ENCODE measurements at regions not wholly inside any gene's neighbourhood (a gene's known extent, or its start where the extent isn't known, plus 50 kb on each side); places are given as distances from the start of the nearest gene placed in this dataset.
"Not testable (repeated sequence)": the region's sequence is repeated elsewhere in the genome, so short reads cannot be mapped to it uniquely, and the experiment has no call there.

DNA sequence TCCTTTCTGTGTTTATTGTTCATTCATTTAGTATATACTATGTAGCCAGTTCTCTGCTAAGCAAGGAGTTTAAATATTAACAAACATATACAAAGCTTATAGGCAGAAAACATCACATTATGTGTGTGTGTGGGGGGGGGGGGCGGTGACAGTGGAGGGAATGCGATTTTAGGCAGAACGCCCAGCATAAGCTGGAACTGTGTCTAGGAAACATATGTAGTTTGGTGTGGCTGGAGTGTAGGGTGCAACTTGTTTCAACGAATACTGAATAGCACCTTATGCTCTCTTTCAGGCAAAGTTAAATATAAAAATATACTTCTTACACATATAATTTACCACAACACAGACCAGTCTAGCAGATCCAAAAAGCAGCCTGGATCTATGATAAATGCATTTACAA lies 980.6 kb downstream of the SLC6A15 start:
- H3K36me3 ChIP-seq (ENCODE audit: control insufficient read depth, insufficient read depth, low read length): no peaks in the 10 kb centered on the region
- H2BK5ac ChIP-seq (ENCODE audit: low read length): no peak overlapping the region
- no peak overlapping the region for H3K23ac ChIP-seq (ENCODE audit: low read length)
- no peak overlapping the region for H2AK5ac ChIP-seq (ENCODE audit: low read length)
- no peak overlapping the region for H4K8ac ChIP-seq (ENCODE audit: low read depth, low read length)
- no peak overlapping the region for H4K5ac ChIP-seq (ENCODE audit: low read length)
- H3K27ac ChIP-seq (ENCODE audit: low read depth, low read length): no peak overlapping the region
- H2BK120ac ChIP-seq (ENCODE audit: low read depth, low read length): no peak overlapping the region
- H3K9ac ChIP-seq (ENCODE audit: low read length): no peak overlapping the region
- H3K56ac ChIP-seq (ENCODE audit: low read length): no peak overlapping the region
- no peak overlapping the region for H3K4me3 ChIP-seq (ENCODE audit: low read length)
- no peaks in the 10 kb centered on the region for H3K4me1 ChIP-seq (ENCODE audit: control insufficient read depth, low read depth, low read length)
- H3K4ac ChIP-seq (ENCODE audit: low read depth, low read length): no peak overlapping the region
- WGBS (ENCODE audit: extremely low coverage, insufficient coverage, low lambda C conversion rate): no CpG with 5 or more reads among the region's 4 CpGs
- no peak overlapping the region for H2BK15ac ChIP-seq (replicated peaks; ENCODE audit: low read depth)
- no peak for DNase-seq
- no peak overlapping the region for H3K18ac ChIP-seq (ENCODE audit: low read length)
- H3K27me3 ChIP-seq (ENCODE audit: insufficient read depth, low read length, poor library complexity): no peaks in the 10 kb centered on the region
- H3K4me2 ChIP-seq (ENCODE audit: low read length): no peak overlapping the region
- H3K79me1 ChIP-seq (ENCODE audit: low read length): no peaks in the 10 kb centered on the region
- no peaks in the 10 kb centered on the region for H3K79me2 ChIP-seq (ENCODE audit: control insufficient read depth, insufficient read depth, low read length)

- no peak overlapping the region for H2BK15ac ChIP-seq (replicated peaks; ENCODE audit: low read depth)
- H3K4me2 ChIP-seq (ENCODE audit: low read length): no peak overlapping the region
- no peak overlapping the region for H4K8ac ChIP-seq (ENCODE audit: low read depth, low read length)
- no peaks in the 10 kb centered on the region for H3K27me3 ChIP-seq (ENCODE audit: insufficient read depth, low read length, poor library complexity)
- no peaks in the 10 kb centered on the region for H3K4me1 ChIP-seq (ENCODE audit: control insufficient read depth, low read depth, low read length)
- no peak overlapping the region for H3K23ac ChIP-seq (ENCODE audit: low read length)
- H3K79me1 ChIP-seq (ENCODE audit: low read length): no peaks in the 10 kb centered on the region
- no peak overlapping the region for H2BK5ac ChIP-seq (ENCODE audit: low read length)
- H4K5ac ChIP-seq (ENCODE audit: low read length): no peak overlapping the region
- no peak overlapping the region for H3K27ac ChIP-seq (ENCODE audit: low read depth, low read length)
- H3K56ac ChIP-seq (ENCODE audit: low read length): no peak overlapping the region
- no peaks in the 10 kb centered on the region for H3K79me2 ChIP-seq (ENCODE audit: control insufficient read depth, insufficient read depth, low read length)
- no peak overlapping the region for H3K18ac ChIP-seq (ENCODE audit: low read length)
- H3K9ac ChIP-seq (ENCODE audit: low read length): no peak overlapping the region
- H3K4me3 ChIP-seq (ENCODE audit: low read length): no peak overlapping the region
- no peak overlapping the region for H2BK120ac ChIP-seq (ENCODE audit: low read depth, low read length)
- no peak overlapping the region for H3K4ac ChIP-seq (ENCODE audit: low read depth, low read length)
- H2AK5ac ChIP-seq (ENCODE audit: low read length): no peak overlapping the region
- no peak for DNase-seq
- no peaks in the 10 kb centered on the region for H3K36me3 ChIP-seq (ENCODE audit: control insufficient read depth, insufficient read depth, low read length)
These were observed 981.1 kb downstream of the SLC6A15 start for GRCh38 chr12:83931451-83931850.

DNA sequence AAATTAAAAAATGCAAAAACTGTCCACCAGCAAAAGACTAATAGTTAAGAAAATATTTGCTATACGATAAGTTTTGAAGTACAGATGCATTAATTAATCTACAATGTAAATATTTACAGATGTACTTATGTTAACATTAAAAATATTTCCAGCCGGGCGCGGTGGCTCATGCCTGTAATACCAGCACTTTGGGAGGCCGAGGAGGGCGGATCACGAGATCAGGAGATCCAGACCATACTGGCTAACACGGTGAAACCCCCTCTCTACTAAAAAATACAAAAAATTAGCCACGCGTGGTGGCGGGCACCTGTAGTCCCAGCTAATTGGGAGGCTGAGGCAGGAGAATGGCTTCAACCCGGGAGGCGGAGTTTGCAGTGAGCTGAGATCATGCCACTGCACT lies 982.8 kb downstream of the SLC6A15 start:
- not testable (repeated sequence) for H2AK5ac ChIP-seq (ENCODE audit: low read length); H3K56ac ChIP-seq (ENCODE audit: low read length); H3K4me1 ChIP-seq (ENCODE audit: control insufficient read depth, low read depth, low read length); H3K79me1 ChIP-seq (ENCODE audit: low read length); H3K9ac ChIP-seq (ENCODE audit: low read length); H2BK5ac ChIP-seq (ENCODE audit: low read length); H3K27me3 ChIP-seq (ENCODE audit: insufficient read depth, low read length, poor library complexity); H3K23ac ChIP-seq (ENCODE audit: low read length); H3K4ac ChIP-seq (ENCODE audit: low read depth, low read length); H3K4me3 ChIP-seq (ENCODE audit: low read length); H3K79me2 ChIP-seq (ENCODE audit: control insufficient read depth, insufficient read depth, low read length); H4K8ac ChIP-seq (ENCODE audit: low read depth, low read length); DNase-seq; H3K36me3 ChIP-seq (ENCODE audit: control insufficient read depth, insufficient read depth, low read length); H3K18ac ChIP-seq (ENCODE audit: low read length); H3K4me2 ChIP-seq (ENCODE audit: low read length); H3K27ac ChIP-seq (ENCODE audit: low read depth, low read length); H2BK120ac ChIP-seq (ENCODE audit: low read depth, low read length); H2BK15ac ChIP-seq (replicated peaks; ENCODE audit: low read depth); H4K5ac ChIP-seq (ENCODE audit: low read length)
- WGBS (ENCODE audit: extremely low coverage, insufficient coverage, low lambda C conversion rate): no CpG with 5 or more reads among the region's 13 CpGs

DNA sequence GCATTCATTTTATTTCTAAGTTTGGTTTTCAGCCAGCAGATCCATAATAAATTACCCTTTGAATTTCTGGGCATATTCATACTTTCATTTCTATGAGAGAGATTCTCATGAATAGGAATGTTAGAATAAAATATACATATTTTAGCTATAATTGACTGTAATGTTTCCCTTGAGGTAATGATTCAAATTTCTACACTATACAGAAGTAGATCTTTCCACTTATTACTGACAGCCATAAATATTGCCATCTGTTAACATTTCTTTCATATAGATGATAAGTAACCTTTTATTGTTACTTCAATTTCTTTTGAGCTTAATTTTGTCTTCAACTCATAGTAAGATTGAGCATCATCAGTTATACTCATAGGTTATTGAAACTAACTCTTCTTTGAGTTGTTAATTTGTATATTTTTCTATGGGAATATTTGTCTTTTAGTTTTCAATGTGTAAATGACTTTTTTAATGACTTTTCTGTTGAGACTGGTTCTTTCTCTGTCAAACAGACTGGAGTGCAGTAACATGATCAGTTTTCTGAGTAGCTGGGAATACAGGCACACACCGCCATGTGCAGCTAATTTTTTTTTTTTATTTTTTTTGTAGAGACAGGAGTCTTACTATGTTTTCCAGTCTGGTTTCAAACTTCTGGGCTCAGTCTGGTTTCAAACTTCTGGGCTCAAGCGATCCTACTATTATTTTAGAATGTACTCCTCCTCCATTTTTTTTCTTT lies 991.6 kb downstream of the SLC6A15 start:
- no peaks in the 10 kb centered on the region for H3K27me3 ChIP-seq (ENCODE audit: insufficient read depth, low read length, poor library complexity)
- H2AK5ac ChIP-seq (ENCODE audit: low read length): no peak overlapping the region
- H3K9ac ChIP-seq (ENCODE audit: low read length): no peak overlapping the region
- H3K56ac ChIP-seq (ENCODE audit: low read length): no peak overlapping the region
- no peaks in the 10 kb centered on the region for H3K79me2 ChIP-seq (ENCODE audit: control insufficient read depth, insufficient read depth, low read length)
- no peak overlapping the region for H3K4me3 ChIP-seq (ENCODE audit: low read length)
- no peaks in the 10 kb centered on the region for H3K4me1 ChIP-seq (ENCODE audit: control insufficient read depth, low read depth, low read length)
- no peak overlapping the region for H4K5ac ChIP-seq (ENCODE audit: low read length)
- no peak overlapping the region for H4K8ac ChIP-seq (ENCODE audit: low read depth, low read length)
- no peaks in the 10 kb centered on the region for H3K79me1 ChIP-seq (ENCODE audit: low read length)
- no peak overlapping the region for H3K27ac ChIP-seq (ENCODE audit: low read depth, low read length)
- no peak overlapping the region for H2BK5ac ChIP-seq (ENCODE audit: low read length)
- no peak overlapping the region for H2BK120ac ChIP-seq (ENCODE audit: low read depth, low read length)
- no peak overlapping the region for H3K4ac ChIP-seq (ENCODE audit: low read depth, low read length)
- WGBS (ENCODE audit: extremely low coverage, insufficient coverage, low lambda C conversion rate): no CpG with 5 or more reads among the region's 2 CpGs
- no peak overlapping the region for H3K18ac ChIP-seq (ENCODE audit: low read length)
- DNase-seq: no peak
- no peaks in the 10 kb centered on the region for H3K36me3 ChIP-seq (ENCODE audit: control insufficient read depth, insufficient read depth, low read length)
- H3K4me2 ChIP-seq (ENCODE audit: low read length): no peak overlapping the region
- H3K23ac ChIP-seq (ENCODE audit: low read length): no peak overlapping the region
- no peak overlapping the region for H2BK15ac ChIP-seq (replicated peaks; ENCODE audit: low read depth)

GRCh38 chr12:83919081-83919480 lies 993.5 kb downstream of the SLC6A15 start:
- Histone ChIP-seq H2BK5ac (ENCODE audit: low read length) (no peak overlapping the region), H3K18ac (ENCODE audit: low read length) (no peak overlapping the region), H3K4me2 (ENCODE audit: low read length) (no peak overlapping the region), H3K27me3 (ENCODE audit: insufficient read depth, low read length, poor library complexity) (no peaks in the 10 kb centered on the region), H3K4me3 (ENCODE audit: low read length) (no peak overlapping the region), H2BK15ac (replicated peaks; ENCODE audit: low read depth) (no peak overlapping the region), H3K4me1 (ENCODE audit: control insufficient read depth, low read depth, low read length) (no peaks in the 10 kb centered on the region), H3K27ac (ENCODE audit: low read depth, low read length) (no peak overlapping the region), H3K4ac (ENCODE audit: low read depth, low read length) (no peak overlapping the region), H2BK120ac (ENCODE audit: low read depth, low read length) (no peak overlapping the region), H4K8ac (ENCODE audit: low read depth, low read length) (no peak overlapping the region), H3K9ac (ENCODE audit: low read length) (no peak overlapping the region), H2AK5ac (ENCODE audit: low read length) (no peak overlapping the region), H3K79me1 (ENCODE audit: low read length) (no peaks in the 10 kb centered on the region), H3K79me2 (ENCODE audit: control insufficient read depth, insufficient read depth, low read length) (no peaks in the 10 kb centered on the region), H4K5ac (ENCODE audit: low read length) (no peak overlapping the region), H3K56ac (ENCODE audit: low read length) (no peak overlapping the region), H3K36me3 (ENCODE audit: control insufficient read depth, insufficient read depth, low read length) (no peaks in the 10 kb centered on the region), H3K23ac (ENCODE audit: low read length) (no peak overlapping the region)
- no peak for DNase-seq
- no CpG with 5 or more reads among the region's 3 CpGs for WGBS (ENCODE audit: extremely low coverage, insufficient coverage, low lambda C conversion rate)

GRCh38 chr12:83904175-83904574 lies 1008.4 kb downstream of the SLC6A15 start:
- no peak overlapping the region for H3K27ac ChIP-seq (ENCODE audit: low read depth, low read length)
- H3K9ac ChIP-seq (ENCODE audit: low read length): no peak overlapping the region
- H2BK15ac ChIP-seq (replicated peaks; ENCODE audit: low read depth): no peak overlapping the region
- no CpG with 5 or more reads among the region's 6 CpGs for WGBS (ENCODE audit: extremely low coverage, insufficient coverage, low lambda C conversion rate)
- no peak overlapping the region for H3K4me2 ChIP-seq (ENCODE audit: low read length)
- no peaks in the 10 kb centered on the region for H3K27me3 ChIP-seq (ENCODE audit: insufficient read depth, low read length, poor library complexity)
- no peaks in the 10 kb centered on the region for H3K79me1 ChIP-seq (ENCODE audit: low read length)
- no peak overlapping the region for H4K5ac ChIP-seq (ENCODE audit: low read length)
- no peak for DNase-seq
- H2BK120ac ChIP-seq (ENCODE audit: low read depth, low read length): no peak overlapping the region
- H3K18ac ChIP-seq (ENCODE audit: low read length): no peak overlapping the region
- H4K8ac ChIP-seq (ENCODE audit: low read depth, low read length): no peak overlapping the region
- H3K4me1 ChIP-seq (ENCODE audit: control insufficient read depth, low read depth, low read length): no peaks in the 10 kb centered on the region
- no peak overlapping the region for H3K4me3 ChIP-seq (ENCODE audit: low read length)
- H3K4ac ChIP-seq (ENCODE audit: low read depth, low read length): no peak overlapping the region
- no peaks in the 10 kb centered on the region for H3K79me2 ChIP-seq (ENCODE audit: control insufficient read depth, insufficient read depth, low read length)
- no peak overlapping the region for H3K56ac ChIP-seq (ENCODE audit: low read length)
- no peak overlapping the region for H2AK5ac ChIP-seq (ENCODE audit: low read length)
- no peaks in the 10 kb centered on the region for H3K36me3 ChIP-seq (ENCODE audit: control insufficient read depth, insufficient read depth, low read length)
- no peak overlapping the region for H2BK5ac ChIP-seq (ENCODE audit: low read length)
- no peak overlapping the region for H3K23ac ChIP-seq (ENCODE audit: low read length)
